Psoas muscle (tissue), 7 donors: ENCODE measurements at regions not wholly inside any gene's neighbourhood (a gene's known extent, or its start where the extent isn't known, plus 50 kb on each side); places are given as distances from the start of the nearest gene placed in this dataset.

Experiments used
- ATAC-seq, 4 donors: fragments of 200-7000 bp; cut with Tn5 transposase; one replicate each; pipeline ENCODE4 v1.9.1; 2020; ENCODE audit warnings: moderate library complexity in 3 of 4, mild to moderate bottlenecking in 2 of 4
- DNase-seq, 2 donors: peaks; one replicate each; pipeline ENCODE4 v3.0.0-alpha.2; 2020
- H3K27ac ChIP-seq: fragments of 200-600 bp; one replicate; pipeline ENCODE4 v1.8.0; 2022
- H3K27me3 ChIP-seq, 3 donors: fragments of 200-600 bp in 1 of 3; one replicate each; pipeline versions ENCODE4 v1.6.1 to v1.8.0; 2013 to 2022; ENCODE audit warnings: low read length in 2 of 3, mild to moderate bottlenecking in 2 of 3, moderate library complexity in 1 of 3; ENCODE audit not compliant: insufficient read depth in 3 of 3
- H3K36me3 ChIP-seq, 2 donors: fragments of 200-600 bp in 1 of 2; one replicate each; pipeline versions ENCODE4 v1.6.1 to v1.8.0; 2013 to 2022; ENCODE audit warnings: low read depth in 1 of 2, mild to moderate bottlenecking in 1 of 2, moderate library complexity in 1 of 2; ENCODE audit not compliant: insufficient read depth in 1 of 2
- H3K4me1 ChIP-seq: fragments of 200-600 bp; one replicate; pipeline ENCODE4 v1.8.0; 2022
- H3K4me3 ChIP-seq: fragments of 200-600 bp; one replicate; pipeline ENCODE4 v1.8.0; 2022; ENCODE audit warnings: mild to moderate bottlenecking
- H3K9me3 ChIP-seq: fragments of 200-600 bp; one replicate; pipeline ENCODE4 v1.8.0; 2022
- WGBS, 3 donors: extraction: QIAGEN DNeasy Blood & Tissue Kit; methylation state at CpG; one replicate each; pipeline versions ENCODE4 v1.1.6 to v1.1.7; 2013; 5-methylcytosine and 5-hydroxymethylcytosine counted together
- intact Hi-C, 2 donors: fragments of 100-400 bp; cut with DNase I; formaldehyde crosslinking; loops; one replicate each; pipeline versions ENCODE4 v1.11.0 to v1.14.2; 2022
- TF ChIP-seq, protein P1 (sequence below): fragments of 200-600 bp; IDR thresholded peaks from one replicate; pipeline ENCODE4 v1.8.0; 2022; ENCODE audit warnings: antibody characterized with exemption
- donor health status: healthy with polysubstance abuse.
- donor health status: DM: no; HTN: no; CAD: no; lungs with moderate emphysema.
- donor health status: Bipolar disorder and iron deficiency.
- donor health status: healthy.
- donor health status: DM: yes; HTN: yes; CAD: no.
- donor health status: DM: no; HTN: no; CAD: no.
- donor health status: DM: yes; HTN: yes; CAD: no.

DNA sequence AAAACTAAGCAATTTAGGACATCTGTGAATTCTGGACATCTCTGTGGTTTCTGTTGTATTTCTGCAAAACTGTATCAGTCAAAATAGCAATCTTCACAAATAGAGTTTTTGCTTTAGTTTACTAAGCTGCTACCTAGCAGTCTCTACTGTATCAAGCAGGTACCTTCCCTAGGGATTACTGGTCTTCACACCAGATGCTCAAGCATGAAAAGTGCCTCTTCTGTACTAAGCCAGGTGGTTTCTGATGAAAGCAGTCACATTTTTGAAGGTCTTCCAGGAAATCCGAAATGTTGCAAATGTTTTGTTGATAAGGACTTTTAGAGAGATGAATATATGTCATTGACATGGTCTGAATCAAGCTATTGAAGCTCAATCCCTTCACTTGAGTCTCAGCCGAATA, 540.0 kb downstream of the KCTD16 start:
- intact Hi-C loops = no loop called here
- no peaks in the 10 kb centered on the region for H3K27me3 ChIP-seq
- H3K4me1 ChIP-seq = no peaks in the 10 kb centered on the region
- H3K4me3 ChIP-seq = no peak overlapping the region
- no peak overlapping the region for H3K27ac ChIP-seq
- no peaks in the 10 kb centered on the region for H3K36me3 ChIP-seq
- no peak for DNase-seq
- ATAC-seq = no peak
- 70 to 74% (median 73%) methylated on average over 2 of the region's 2 CpGs for WGBS, 3 donors
- peaks cover 10% of the 10 kb centered on the region for H3K9me3 ChIP-seq
- TF ChIP-seq, protein P1, sequence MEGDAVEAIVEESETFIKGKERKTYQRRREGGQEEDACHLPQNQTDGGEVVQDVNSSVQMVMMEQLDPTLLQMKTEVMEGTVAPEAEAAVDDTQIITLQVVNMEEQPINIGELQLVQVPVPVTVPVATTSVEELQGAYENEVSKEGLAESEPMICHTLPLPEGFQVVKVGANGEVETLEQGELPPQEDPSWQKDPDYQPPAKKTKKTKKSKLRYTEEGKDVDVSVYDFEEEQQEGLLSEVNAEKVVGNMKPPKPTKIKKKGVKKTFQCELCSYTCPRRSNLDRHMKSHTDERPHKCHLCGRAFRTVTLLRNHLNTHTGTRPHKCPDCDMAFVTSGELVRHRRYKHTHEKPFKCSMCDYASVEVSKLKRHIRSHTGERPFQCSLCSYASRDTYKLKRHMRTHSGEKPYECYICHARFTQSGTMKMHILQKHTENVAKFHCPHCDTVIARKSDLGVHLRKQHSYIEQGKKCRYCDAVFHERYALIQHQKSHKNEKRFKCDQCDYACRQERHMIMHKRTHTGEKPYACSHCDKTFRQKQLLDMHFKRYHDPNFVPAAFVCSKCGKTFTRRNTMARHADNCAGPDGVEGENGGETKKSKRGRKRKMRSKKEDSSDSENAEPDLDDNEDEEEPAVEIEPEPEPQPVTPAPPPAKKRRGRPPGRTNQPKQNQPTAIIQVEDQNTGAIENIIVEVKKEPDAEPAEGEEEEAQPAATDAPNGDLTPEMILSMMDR = no peak

DNA sequence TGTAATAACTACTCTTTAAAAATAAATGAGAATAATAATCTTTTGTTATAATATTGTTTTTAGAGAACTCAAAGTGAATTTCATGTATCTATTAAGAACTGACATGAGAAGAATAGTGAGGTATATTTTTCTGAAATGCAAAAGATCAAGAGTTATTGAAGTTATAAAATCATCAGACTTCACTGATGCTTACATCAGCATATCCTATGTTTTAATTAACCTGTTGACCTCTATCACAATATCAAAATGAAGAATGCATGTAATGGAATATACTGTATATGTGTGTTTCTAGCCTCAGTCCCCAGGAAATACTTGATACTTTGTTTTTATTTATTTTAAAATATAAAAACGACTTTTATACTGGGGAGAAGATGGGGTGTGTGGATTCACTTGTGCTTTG, 533.1 kb downstream of the KCTD16 start:
- no peak for ATAC-seq
- 28 to 49% (median 33%) methylated on average over 1 of the region's 1 CpG for WGBS, 3 donors
- DNase-seq = no peak
- Histone ChIP-seq H3K27me3 (no peaks in the 10 kb centered on the region), H3K9me3 (peaks cover 7% of the 10 kb centered on the region), H3K4me3 (no peak overlapping the region), H3K36me3 (no peaks in the 10 kb centered on the region), H3K27ac (no peak overlapping the region), H3K4me1 (no peaks in the 10 kb centered on the region)
- TF ChIP-seq, protein P1 = no peak
- intact Hi-C loops = no loop called here

DNA sequence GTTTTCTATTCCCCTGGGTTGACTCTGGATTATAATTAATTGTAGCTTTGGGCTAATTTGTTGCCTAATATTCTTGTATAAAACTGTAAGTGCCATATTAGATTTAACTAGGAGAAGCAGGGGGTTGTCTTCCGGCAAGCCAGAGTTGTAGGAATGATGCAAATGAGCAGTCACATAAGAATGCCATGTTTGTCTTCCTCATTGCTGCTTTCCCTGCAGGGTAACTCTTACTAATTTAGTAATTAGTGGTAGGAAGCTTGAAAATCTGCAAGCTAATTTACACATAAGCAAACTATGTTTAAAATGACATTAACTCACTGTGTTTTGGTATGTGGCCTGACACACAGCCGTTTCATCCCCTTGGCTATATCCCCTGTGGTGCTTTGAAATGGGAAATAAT, 527.8 kb downstream of the KCTD16 start:
- Histone ChIP-seq H3K9me3 (no peaks in the 10 kb centered on the region), H3K27ac (no peak overlapping the region), H3K27me3 (no peaks in the 10 kb centered on the region), H3K4me1 (no peaks in the 10 kb centered on the region), H3K4me3 (no peak overlapping the region), H3K36me3 (no peaks in the 10 kb centered on the region)
- DNase-seq (no peak), ATAC-seq (no peak)
- 59 to 70% (median 67%) methylated on average over 2 of the region's 2 CpGs for WGBS, 3 donors
- intact Hi-C loops = no loop called here
- TF ChIP-seq, protein P1 = no peak

DNA sequence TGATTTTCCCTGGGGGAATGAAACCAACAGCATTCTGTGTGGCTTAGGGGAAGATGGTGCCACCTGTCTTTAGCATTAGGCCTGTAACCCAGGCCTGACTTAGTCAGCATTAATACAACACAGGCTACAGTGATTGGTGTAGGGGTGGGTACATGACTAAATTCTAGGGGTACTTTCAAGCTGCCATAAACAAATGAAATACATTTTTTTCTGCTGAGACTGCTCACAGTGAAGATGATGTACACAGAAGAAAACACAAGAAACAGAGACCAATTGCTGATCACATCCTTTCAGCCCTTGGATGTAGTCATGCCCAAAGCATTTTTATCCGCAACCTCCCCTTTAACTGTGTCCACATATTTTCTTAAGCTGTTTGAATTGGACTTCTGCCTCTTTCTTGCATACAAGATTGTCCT, 527.2 kb downstream of the KCTD16 start:
- Histone ChIP-seq H3K4me3 (no peak overlapping the region), H3K27ac (no peak overlapping the region), H3K27me3 (no peaks in the 10 kb centered on the region), H3K36me3 (no peaks in the 10 kb centered on the region), H3K9me3 (no peaks in the 10 kb centered on the region), H3K4me1 (no peaks in the 10 kb centered on the region)
- intact Hi-C loops = no loop called here
- ATAC-seq (no peak), DNase-seq (no peak)
- TF ChIP-seq, protein P1 = no peak
- WGBS, 3 donors = 77 to 89% (median 85%) methylated on average over 1 of the region's 1 CpG

DNA sequence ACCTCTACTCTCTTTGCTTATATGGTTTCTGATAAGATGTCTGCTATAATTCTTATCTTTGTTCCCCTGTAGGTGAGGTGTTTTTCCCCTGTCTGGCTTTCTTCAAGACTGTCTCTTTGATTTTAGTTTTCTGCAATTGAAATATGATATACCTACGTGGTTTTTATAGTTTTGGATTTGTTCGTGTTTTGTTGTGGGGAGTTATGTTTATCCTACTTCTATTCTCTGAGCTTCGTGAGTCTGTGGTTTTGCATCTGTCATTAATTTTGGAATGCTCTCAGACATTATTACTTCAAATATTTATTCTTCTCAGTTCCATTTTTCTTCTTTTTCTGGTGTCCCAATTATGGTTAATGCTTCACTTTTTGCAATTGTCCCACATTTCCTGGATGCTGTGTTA, 521.3 kb downstream of the KCTD16 start:
- ATAC-seq (no peak), DNase-seq (no peak)
- Histone ChIP-seq H3K4me3 (no peak overlapping the region), H3K27ac (no peak overlapping the region), H3K27me3 (no peaks in the 10 kb centered on the region), H3K9me3 (no peaks in the 10 kb centered on the region), H3K4me1 (no peaks in the 10 kb centered on the region), H3K36me3 (no peaks in the 10 kb centered on the region)
- TF ChIP-seq, protein P1 = no peak
- 27 to 46% (median 43%) methylated on average over 3 of the region's 3 CpGs for WGBS, 3 donors
- intact Hi-C loops = no loop called here
